SW 1271 (cell line): ENCODE measurements at regions not wholly inside any gene's neighbourhood (a gene's known extent, or its start where the extent isn't known, plus 50 kb on each side); places are given as distances from the start of the nearest gene placed in this dataset.
A peak's percentile ranks its signal among the peaks of the same experiment; 100 is the strongest.

Experiments
- DNase-seq, 2 experiments: peaks; one replicate each; lab custom pipeline; 2025; lab: John Stamatoyannopoulos, UW

- no peak for DNase-seq
Measured at GRCh38 chr16:82240111-82240510, 70.1 kb upstream of the MPHOSPH6 start.

- no peak for DNase-seq
Measured at GRCh38 chr16:82236875-82237274, 66.9 kb upstream of the MPHOSPH6 start.

DNA sequence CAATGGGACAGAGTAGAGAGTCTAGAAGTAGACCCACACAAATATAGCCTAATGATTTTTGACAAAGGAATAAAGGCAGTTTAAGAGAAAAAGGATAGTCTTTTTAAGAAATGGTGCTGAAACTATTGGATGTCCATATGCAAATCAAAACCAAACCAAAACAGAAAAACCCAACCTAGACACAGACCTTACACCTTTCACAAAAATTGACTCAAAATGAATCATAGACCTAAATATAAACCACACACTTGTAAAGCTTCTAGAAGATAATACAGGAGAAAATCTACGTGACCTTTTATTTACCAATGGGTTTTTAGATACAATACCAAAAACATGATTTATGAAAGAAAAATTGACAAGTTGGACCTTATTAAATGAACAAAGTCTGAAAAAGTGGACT lies 66.4 kb upstream of the MPHOSPH6 start:
- no peak for DNase-seq

GRCh38 chr16:82232806-82233205 lies 62.8 kb upstream of the MPHOSPH6 start:
- DNase-seq: no peak

- DNase-seq: no peak
Measured at GRCh38 chr16:82231008-82231787, 61.2 kb upstream of the MPHOSPH6 start.

DNA sequence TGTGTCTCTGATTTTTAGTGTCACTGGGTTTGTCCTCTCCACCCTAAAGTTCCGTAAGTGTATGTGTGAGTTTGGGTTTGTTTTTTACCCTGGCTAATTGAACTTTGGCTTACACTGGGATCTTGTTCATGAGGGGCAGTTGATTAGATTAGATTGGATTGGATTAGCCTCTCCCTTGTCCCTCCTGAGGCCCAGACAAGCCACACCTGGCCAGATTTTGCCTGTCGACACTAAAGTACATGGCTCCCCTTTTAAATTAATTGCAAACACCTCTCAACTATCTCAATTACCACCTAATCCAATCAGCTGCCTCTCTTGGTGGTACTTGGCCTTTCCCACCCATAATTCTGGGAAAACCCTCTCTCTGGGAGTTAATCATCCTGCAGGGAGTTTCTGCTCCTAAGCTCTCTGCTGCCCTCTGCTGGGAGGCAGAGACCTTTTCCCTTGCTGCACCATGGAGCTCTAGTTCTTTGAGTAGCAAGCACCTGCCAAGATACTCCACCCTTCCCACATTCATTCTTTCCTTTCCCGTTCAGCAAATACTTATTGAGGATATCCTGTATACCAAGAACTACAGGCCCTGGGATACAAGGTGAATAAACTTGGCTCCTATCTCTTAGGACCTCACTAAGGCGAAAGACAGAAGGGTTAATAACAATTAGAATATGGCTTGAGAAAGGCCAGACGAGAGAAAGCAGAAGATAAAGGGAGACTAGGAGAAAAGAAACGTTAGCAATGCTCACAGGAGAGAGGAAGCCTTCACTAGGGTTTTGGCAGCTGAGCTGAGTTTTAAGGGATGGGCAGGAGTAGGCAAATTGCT lies 60.0 kb upstream of the MPHOSPH6 start:
- DNase-seq: peak; percentile 7 to 24

DNA sequence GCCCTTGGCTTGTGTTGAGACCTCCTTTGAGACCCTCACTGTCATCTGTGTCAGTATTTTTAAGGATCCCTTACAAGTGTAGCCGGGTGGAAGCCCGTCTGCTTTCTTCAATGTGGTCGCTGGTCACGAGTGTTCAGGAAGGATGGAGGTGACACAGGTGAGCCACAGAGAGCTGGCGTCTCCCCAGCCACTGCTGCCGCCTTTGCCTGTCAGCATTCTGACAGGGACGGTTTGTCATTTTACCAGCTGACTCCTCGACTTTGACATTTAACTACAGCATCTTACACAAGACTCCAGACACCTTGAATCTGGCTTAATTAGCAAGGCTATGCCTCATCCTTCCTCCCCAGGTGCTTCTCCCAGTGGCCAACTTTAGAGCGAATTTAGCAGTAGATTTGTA lies 56.3 kb upstream of the MPHOSPH6 start:
- DNase-seq: no peak

- DNase-seq: no peak
Measured at GRCh38 chr16:82224821-82225220, 54.8 kb upstream of the MPHOSPH6 start.

- DNase-seq: no peak
Measured at GRCh38 chr16:82220541-82220940, 50.5 kb upstream of the MPHOSPH6 start.
